HL-60 (cell line): ENCODE measurements at regions not wholly inside any gene's neighbourhood (a gene's known extent, or its start where the extent isn't known, plus 50 kb on each side); places are given as distances from the start of the nearest gene placed in this dataset.

Source experiments
- CTCF ChIP-seq: IDR thresholded peaks from one replicate; pipeline ENCODE4 v1.5.1; 2011; ENCODE audit warnings: low read length, control low read depth, inconsistent platforms; ENCODE audit not compliant: insufficient read depth
- POLR2AphosphoS5 ChIP-seq: IDR thresholded peaks from 2 replicates; pipeline ENCODE4 v1.6.1; 2012; ENCODE audit warnings: low read depth
- REST ChIP-seq: IDR thresholded peaks from 2 replicates; pipeline ENCODE4 v1.6.1; 2012; ENCODE audit warnings: low read depth; ENCODE audit not compliant: insufficient replicate concordance

- TF ChIP-seq POLR2AphosphoS5 (no peak), CTCF (no peak), REST (no peak)
Observed at GRCh38 chr13:70189981-70190380, 81.7 kb upstream of the KLHL1 start.
